SK-N-SH (cell line): ENCODE measurements at regions not wholly inside any gene's neighbourhood (a gene's known extent, or its start where the extent isn't known, plus 50 kb on each side); places are given as distances from the start of the nearest gene placed in this dataset.

ENCODE experiments used
- EP300 ChIP-seq, 2 experiments: IDR thresholded peaks; 2 replicates each; pipeline versions ENCODE4 v1.4.0 to v1.6.1; 2012; ENCODE audit warnings: borderline replicate concordance in 1 of 2, low read depth in 1 of 2, low read length in 1 of 2
- EZH2phosphoT487 ChIP-seq: fragments of 200-600 bp; sonication (generic); IDR thresholded peaks from 2 replicates; pipeline ENCODE4 v1.6.1; 2017; ENCODE audit warnings: low read depth, mixed run types, mild to moderate bottlenecking, antibody characterized with exemption, moderate library complexity, borderline replicate concordance
- GABPA ChIP-seq: IDR thresholded peaks from 2 replicates; pipeline ENCODE4 v1.4.0; 2012; ENCODE audit warnings: low read depth, mild to moderate bottlenecking
- JUND ChIP-seq: IDR thresholded peaks from 2 replicates; pipeline ENCODE4 v1.4.0; 2012
- NRF1 ChIP-seq: IDR thresholded peaks from 2 replicates; pipeline ENCODE4 v1.6.1; 2012; ENCODE audit warnings: low read depth, mild to moderate bottlenecking, low read length
- POLR2AphosphoS5 ChIP-seq: IDR thresholded peaks from 2 replicates; pipeline ENCODE4 v1.6.1; 2012; ENCODE audit warnings: low read depth, low read length
- RAD21 ChIP-seq: IDR thresholded peaks from 2 replicates; pipeline ENCODE4 v1.6.1; 2012; ENCODE audit warnings: mild to moderate bottlenecking, low read length
- RFX5 ChIP-seq: IDR thresholded peaks from 2 replicates; pipeline ENCODE4 v1.6.1; 2012; ENCODE audit warnings: mild to moderate bottlenecking, improper control_type of control experiment, low read length
- SIN3A ChIP-seq: IDR thresholded peaks from 2 replicates; pipeline ENCODE4 v1.6.1; 2012; ENCODE audit warnings: low read depth, mild to moderate bottlenecking, low read length, moderate library complexity, borderline replicate concordance
- TAF1 ChIP-seq: IDR thresholded peaks from 2 replicates; pipeline ENCODE4 v1.6.1; 2012; ENCODE audit warnings: low read depth, mild to moderate bottlenecking, low read length, moderate library complexity, borderline replicate concordance
- TF ChIP-seq, protein P1 (sequence below): fragments of 200-600 bp; sonication (generic); IDR thresholded peaks from 2 replicates; pipeline ENCODE4 v1.6.1; 2017; ENCODE audit warnings: antibody characterized with exemption, mild to moderate bottlenecking, moderate library complexity
- TF ChIP-seq, protein P2 (sequence below): IDR thresholded peaks from 2 replicates; pipeline ENCODE4 v1.4.0; 2012; ENCODE audit warnings: low read depth, borderline replicate concordance
- TF ChIP-seq, protein P3 (sequence below): fragments of 150-350 bp; IDR thresholded peaks from 2 replicates; pipeline ENCODE4 v1.6.1; 2017; ENCODE audit warnings: antibody characterized with exemption, low read length, low read depth, borderline replicate concordance

DNA sequence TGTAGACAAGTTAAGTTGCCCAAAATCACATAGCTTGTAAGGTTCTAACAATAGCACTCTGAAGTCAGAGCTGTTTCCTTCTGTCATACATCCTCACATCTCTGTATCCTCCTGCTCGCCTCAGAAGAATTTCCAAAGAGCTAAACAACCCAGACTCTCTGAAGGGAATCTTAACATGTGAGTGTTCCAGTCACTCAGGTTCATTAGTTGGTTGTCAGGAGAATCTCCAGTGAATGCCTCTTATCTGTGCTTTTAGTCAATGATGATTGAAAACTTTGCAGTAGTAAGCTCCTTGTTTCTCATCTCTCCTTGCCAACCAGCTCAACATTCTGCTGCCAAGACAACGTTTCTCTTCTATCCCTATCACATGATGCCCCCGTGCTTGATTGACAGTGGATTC lies 195.5 kb downstream of the C11orf91 start:
- TF ChIP-seq, protein P1, sequence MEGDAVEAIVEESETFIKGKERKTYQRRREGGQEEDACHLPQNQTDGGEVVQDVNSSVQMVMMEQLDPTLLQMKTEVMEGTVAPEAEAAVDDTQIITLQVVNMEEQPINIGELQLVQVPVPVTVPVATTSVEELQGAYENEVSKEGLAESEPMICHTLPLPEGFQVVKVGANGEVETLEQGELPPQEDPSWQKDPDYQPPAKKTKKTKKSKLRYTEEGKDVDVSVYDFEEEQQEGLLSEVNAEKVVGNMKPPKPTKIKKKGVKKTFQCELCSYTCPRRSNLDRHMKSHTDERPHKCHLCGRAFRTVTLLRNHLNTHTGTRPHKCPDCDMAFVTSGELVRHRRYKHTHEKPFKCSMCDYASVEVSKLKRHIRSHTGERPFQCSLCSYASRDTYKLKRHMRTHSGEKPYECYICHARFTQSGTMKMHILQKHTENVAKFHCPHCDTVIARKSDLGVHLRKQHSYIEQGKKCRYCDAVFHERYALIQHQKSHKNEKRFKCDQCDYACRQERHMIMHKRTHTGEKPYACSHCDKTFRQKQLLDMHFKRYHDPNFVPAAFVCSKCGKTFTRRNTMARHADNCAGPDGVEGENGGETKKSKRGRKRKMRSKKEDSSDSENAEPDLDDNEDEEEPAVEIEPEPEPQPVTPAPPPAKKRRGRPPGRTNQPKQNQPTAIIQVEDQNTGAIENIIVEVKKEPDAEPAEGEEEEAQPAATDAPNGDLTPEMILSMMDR, result no peak
- TF ChIP-seq POLR2AphosphoS5, result no peak
- no peak for TF ChIP-seq JUND
- TF ChIP-seq GABPA, result no peak
- no peak for TF ChIP-seq TAF1
- TF ChIP-seq, protein P2, sequence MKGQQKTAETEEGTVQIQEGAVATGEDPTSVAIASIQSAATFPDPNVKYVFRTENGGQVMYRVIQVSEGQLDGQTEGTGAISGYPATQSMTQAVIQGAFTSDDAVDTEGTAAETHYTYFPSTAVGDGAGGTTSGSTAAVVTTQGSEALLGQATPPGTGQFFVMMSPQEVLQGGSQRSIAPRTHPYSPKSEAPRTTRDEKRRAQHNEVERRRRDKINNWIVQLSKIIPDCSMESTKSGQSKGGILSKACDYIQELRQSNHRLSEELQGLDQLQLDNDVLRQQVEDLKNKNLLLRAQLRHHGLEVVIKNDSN, result no peak
- TF ChIP-seq EZH2phosphoT487, result no peak
- TF ChIP-seq EP300 (IDR thresholded peaks at IDR 0.05; ENCODE audit: borderline replicate concordance in 1 of 2, low read depth in 1 of 2, low read length in 1 of 2), result no peak
- TF ChIP-seq NRF1, result no peak
- TF ChIP-seq RAD21, result no peak
- TF ChIP-seq, protein P3, sequence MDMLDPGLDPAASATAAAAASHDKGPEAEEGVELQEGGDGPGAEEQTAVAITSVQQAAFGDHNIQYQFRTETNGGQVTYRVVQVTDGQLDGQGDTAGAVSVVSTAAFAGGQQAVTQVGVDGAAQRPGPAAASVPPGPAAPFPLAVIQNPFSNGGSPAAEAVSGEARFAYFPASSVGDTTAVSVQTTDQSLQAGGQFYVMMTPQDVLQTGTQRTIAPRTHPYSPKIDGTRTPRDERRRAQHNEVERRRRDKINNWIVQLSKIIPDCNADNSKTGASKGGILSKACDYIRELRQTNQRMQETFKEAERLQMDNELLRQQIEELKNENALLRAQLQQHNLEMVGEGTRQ, result no peak
- no peak for TF ChIP-seq RFX5
- TF ChIP-seq SIN3A, result no peak
